MM.1S (cell line): ENCODE measurements at regions not wholly inside any gene's neighbourhood (a gene's known extent, or its start where the extent isn't known, plus 50 kb on each side); places are given as distances from the start of the nearest gene placed in this dataset.
"Not testable (repeated sequence)": the region's sequence is repeated elsewhere in the genome, so short reads cannot be mapped to it uniquely, and the experiment has no call there.

Source experiments
- DNase-seq: peaks from one replicate; pipeline ENCODE4 v3.0.0-alpha.2; 2015
- H2AFZ ChIP-seq: fragments of 300-600 bp; sonication (generic); 2 replicates; pipeline ENCODE4 v1.6.0; 2016; ENCODE audit warnings: antibody characterized with exemption, low read length
- H3F3A ChIP-seq: fragments of 300-600 bp; sonication (generic); 2 replicates; pipeline ENCODE4 v1.6.1; 2016; ENCODE audit warnings: mild to moderate bottlenecking, antibody characterized with exemption, low read length, moderate library complexity, mixed read lengths; ENCODE audit not compliant: insufficient read depth
- H3K27ac ChIP-seq: fragments of 300-600 bp; sonication (generic); 2 replicates; pipeline ENCODE4 v1.5.1; 2016; ENCODE audit warnings: mild to moderate bottlenecking, low read length
- H3K27me3 ChIP-seq: fragments of 300-600 bp; sonication (generic); replicated peaks from 2 replicates; pipeline ENCODE4 v1.6.0; 2016; ENCODE audit warnings: low read length; ENCODE audit not compliant: insufficient read depth
- H3K36me3 ChIP-seq: fragments of 300-600 bp; sonication (generic); replicated peaks from 2 replicates; pipeline ENCODE4 v1.6.1; 2016; ENCODE audit warnings: mild to moderate bottlenecking, low read length, mixed read lengths; ENCODE audit not compliant: insufficient read depth
- H3K4me1 ChIP-seq: fragments of 300-600 bp; sonication (generic); 2 replicates; pipeline ENCODE4 v1.6.1; 2016; ENCODE audit warnings: low read length, mixed read lengths
- H3K4me2 ChIP-seq: fragments of 300-600 bp; sonication (generic); 2 replicates; pipeline ENCODE4 v1.6.0; 2016; ENCODE audit warnings: low read depth, low read length
- H3K4me3 ChIP-seq: fragments of 300-600 bp; sonication (generic); 2 replicates; pipeline ENCODE4 v1.5.1; 2016; ENCODE audit warnings: low read length, mixed read lengths
- H3K79me2 ChIP-seq: fragments of 300-600 bp; sonication (generic); 2 replicates; pipeline ENCODE4 v1.6.1; 2016; ENCODE audit warnings: mixed run types, low read length, mixed read lengths
- H3K9ac ChIP-seq: fragments of 300-600 bp; sonication (generic); 2 replicates; pipeline ENCODE4 v1.6.1; 2016; ENCODE audit warnings: low read length, mixed read lengths
- H3K9me2 ChIP-seq: fragments of 300-600 bp; sonication (generic); replicated peaks from 2 replicates; pipeline ENCODE4 v1.6.1; 2016; ENCODE audit warnings: mild to moderate bottlenecking, low read length, mixed read lengths; ENCODE audit not compliant: insufficient read depth
- H3K9me3 ChIP-seq: fragments of 300-600 bp; sonication (generic); replicated peaks from 2 replicates; pipeline ENCODE4 v1.6.1; 2016; ENCODE audit warnings: mild to moderate bottlenecking, low read length, mixed read lengths; ENCODE audit not compliant: insufficient read depth
- H4K20me1 ChIP-seq: fragments of 300-600 bp; sonication (generic); 2 replicates; pipeline ENCODE4 v1.6.1; 2016; ENCODE audit warnings: mild to moderate bottlenecking, low read length, moderate library complexity, mixed read lengths; ENCODE audit not compliant: insufficient read depth
- CTCF ChIP-seq: fragments of 300-600 bp; sonication (generic); IDR thresholded peaks from 2 replicates; pipeline ENCODE4 v1.5.1; 2016; ENCODE audit warnings: antibody characterized with exemption, low read length, mixed read lengths
- EZH2 ChIP-seq: fragments of 300-600 bp; sonication (generic); optimal IDR thresholded peaks from 2 replicates; pipeline ENCODE3; 2017; ENCODE audit warnings: low read depth, mild to moderate bottlenecking, antibody characterized with exemption, low read length, mixed read lengths
- EZH2phosphoT487 ChIP-seq: fragments of 300-600 bp; sonication (generic); IDR thresholded peaks from 2 replicates; pipeline ENCODE4 v1.6.1; 2018; ENCODE audit warnings: antibody characterized with exemption, low read length

GRCh38 chr1:114251573-114251939, 97.9 kb upstream of the SYT6 start:
- Histone ChIP-seq H2AFZ (no peak overlapping the region), H3K36me3 (no peaks in the 10 kb centered on the region), H3K4me2 (no peak overlapping the region), H3K4me3 (no peak overlapping the region), H3K27me3 (no peaks in the 10 kb centered on the region), H3K27ac (no peak overlapping the region), H3F3A (no peaks in the 10 kb centered on the region), H3K9me3 (no peaks in the 10 kb centered on the region), H3K9me2 (no peaks in the 10 kb centered on the region), H3K9ac (no peak overlapping the region), H3K4me1 (no peaks in the 10 kb centered on the region), H3K79me2 (no peaks in the 10 kb centered on the region), H4K20me1 (no peaks in the 10 kb centered on the region)
- TF ChIP-seq EZH2 (no peak), EZH2phosphoT487 (no peak)
- no peak for DNase-seq

- Histone ChIP-seq H3K27ac (no peak overlapping the region), H3F3A (no peaks in the 10 kb centered on the region), H3K4me1 (no peaks in the 10 kb centered on the region), H3K79me2 (no peaks in the 10 kb centered on the region), H3K9ac (no peak overlapping the region), H3K4me3 (no peak overlapping the region), H3K4me2 (no peak overlapping the region), H3K9me2 (no peaks in the 10 kb centered on the region), H4K20me1 (no peaks in the 10 kb centered on the region), H2AFZ (no peak overlapping the region), H3K36me3 (no peaks in the 10 kb centered on the region), H3K27me3 (no peaks in the 10 kb centered on the region), H3K9me3 (no peaks in the 10 kb centered on the region)
- no peak for TF ChIP-seq EZH2phosphoT487
- no peak for TF ChIP-seq CTCF
- no peak for TF ChIP-seq EZH2
- no peak for DNase-seq
Measured at GRCh38 chr1:114250683-114251572, 97.3 kb upstream of the SYT6 start.

- no peak for TF ChIP-seq CTCF
- TF ChIP-seq EZH2phosphoT487 = no peak
- TF ChIP-seq EZH2 = no peak
- Histone ChIP-seq H2AFZ (no peak overlapping the region), H3K27me3 (no peaks in the 10 kb centered on the region), H4K20me1 (no peaks in the 10 kb centered on the region), H3K36me3 (no peaks in the 10 kb centered on the region), H3K27ac (no peak overlapping the region), H3K9me3 (no peaks in the 10 kb centered on the region), H3K9me2 (no peaks in the 10 kb centered on the region), H3K4me1 (no peaks in the 10 kb centered on the region), H3F3A (no peaks in the 10 kb centered on the region), H3K79me2 (no peaks in the 10 kb centered on the region), H3K9ac (no peak overlapping the region), H3K4me2 (no peak overlapping the region), H3K4me3 (no peak overlapping the region)
- DNase-seq = no peak
Measured at GRCh38 chr1:114249691-114250090, 96.0 kb upstream of the SYT6 start.

GRCh38 chr1:114248162-114248561, 94.5 kb upstream of the SYT6 start:
- no peaks in the 10 kb centered on the region for H3K36me3 ChIP-seq
- H3K4me2 ChIP-seq = no peak overlapping the region
- no peaks in the 10 kb centered on the region for H4K20me1 ChIP-seq
- no peak overlapping the region for H3K4me3 ChIP-seq
- TF ChIP-seq EZH2 = no peak
- H3K9me2 ChIP-seq = no peaks in the 10 kb centered on the region
- no peaks in the 10 kb centered on the region for H3K9me3 ChIP-seq
- DNase-seq = no peak
- H3K79me2 ChIP-seq = no peaks in the 10 kb centered on the region
- no peak overlapping the region for H2AFZ ChIP-seq
- no peak overlapping the region for H3K27ac ChIP-seq
- no peak overlapping the region for H3K9ac ChIP-seq
- H3F3A ChIP-seq = no peaks in the 10 kb centered on the region
- no peaks in the 10 kb centered on the region for H3K4me1 ChIP-seq
- H3K27me3 ChIP-seq = no peaks in the 10 kb centered on the region

- not testable (repeated sequence) for H3K27ac ChIP-seq, H3K9me2 ChIP-seq, H3K27me3 ChIP-seq, H3K4me1 ChIP-seq, H3K9me3 ChIP-seq, H3K36me3 ChIP-seq, H3K9ac ChIP-seq, H3K79me2 ChIP-seq, H3K4me3 ChIP-seq, H2AFZ ChIP-seq, H3K4me2 ChIP-seq, H4K20me1 ChIP-seq, DNase-seq, H3F3A ChIP-seq
Measured at GRCh38 chr1:114242531-114243210, 89.0 kb upstream of the SYT6 start.
